ENCODE measurements at regions not wholly inside any gene's neighbourhood (a gene's known extent, or its start where the extent isn't known, plus 50 kb on each side); places are given as distances from the start of the nearest gene placed in this dataset.

DNA sequence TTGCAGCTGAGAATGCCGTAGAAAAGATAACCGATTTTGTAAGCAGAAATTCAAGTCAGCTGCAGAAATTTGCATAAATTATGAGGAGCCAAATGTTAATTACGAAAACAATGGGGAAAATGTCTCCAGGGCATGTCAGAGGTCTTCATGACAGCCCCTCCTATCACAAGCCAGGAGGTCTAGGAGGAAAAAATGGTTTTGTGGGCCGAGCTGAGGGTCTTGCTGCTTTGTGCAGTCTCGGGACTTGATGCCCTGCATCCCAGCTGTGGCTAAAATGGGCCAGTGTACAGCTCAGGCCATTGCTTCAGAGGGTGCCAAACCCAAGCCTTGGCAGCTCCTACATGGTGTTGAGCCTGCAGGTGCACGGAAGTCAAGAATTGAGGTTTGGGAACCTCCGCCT is 131.2 kb upstream of the PDE3A start:
- no peak for TF ChIP-seq ZFP36 (IDR thresholded peaks at IDR 0.05; ENCODE audit: low read depth, low read length, partially characterized antibody)
- TF ChIP-seq, protein P1, sequence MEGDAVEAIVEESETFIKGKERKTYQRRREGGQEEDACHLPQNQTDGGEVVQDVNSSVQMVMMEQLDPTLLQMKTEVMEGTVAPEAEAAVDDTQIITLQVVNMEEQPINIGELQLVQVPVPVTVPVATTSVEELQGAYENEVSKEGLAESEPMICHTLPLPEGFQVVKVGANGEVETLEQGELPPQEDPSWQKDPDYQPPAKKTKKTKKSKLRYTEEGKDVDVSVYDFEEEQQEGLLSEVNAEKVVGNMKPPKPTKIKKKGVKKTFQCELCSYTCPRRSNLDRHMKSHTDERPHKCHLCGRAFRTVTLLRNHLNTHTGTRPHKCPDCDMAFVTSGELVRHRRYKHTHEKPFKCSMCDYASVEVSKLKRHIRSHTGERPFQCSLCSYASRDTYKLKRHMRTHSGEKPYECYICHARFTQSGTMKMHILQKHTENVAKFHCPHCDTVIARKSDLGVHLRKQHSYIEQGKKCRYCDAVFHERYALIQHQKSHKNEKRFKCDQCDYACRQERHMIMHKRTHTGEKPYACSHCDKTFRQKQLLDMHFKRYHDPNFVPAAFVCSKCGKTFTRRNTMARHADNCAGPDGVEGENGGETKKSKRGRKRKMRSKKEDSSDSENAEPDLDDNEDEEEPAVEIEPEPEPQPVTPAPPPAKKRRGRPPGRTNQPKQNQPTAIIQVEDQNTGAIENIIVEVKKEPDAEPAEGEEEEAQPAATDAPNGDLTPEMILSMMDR (IDR thresholded peaks at IDR 0.05 in 2 of 3, conservative IDR thresholded peaks at IDR 0.05 in 1 of 3; ENCODE audit: insufficient read depth in 2 of 3, low read depth in 1 of 3, low read length in 3 of 3): no peak
- no peak for TF ChIP-seq ATF1 (CRISPR knock-in tag; IDR thresholded peaks at IDR 0.05)
- no peak for TF ChIP-seq ATF1 (tag; IDR thresholded peaks at IDR 0.05)
- TF ChIP-seq, protein P2, sequence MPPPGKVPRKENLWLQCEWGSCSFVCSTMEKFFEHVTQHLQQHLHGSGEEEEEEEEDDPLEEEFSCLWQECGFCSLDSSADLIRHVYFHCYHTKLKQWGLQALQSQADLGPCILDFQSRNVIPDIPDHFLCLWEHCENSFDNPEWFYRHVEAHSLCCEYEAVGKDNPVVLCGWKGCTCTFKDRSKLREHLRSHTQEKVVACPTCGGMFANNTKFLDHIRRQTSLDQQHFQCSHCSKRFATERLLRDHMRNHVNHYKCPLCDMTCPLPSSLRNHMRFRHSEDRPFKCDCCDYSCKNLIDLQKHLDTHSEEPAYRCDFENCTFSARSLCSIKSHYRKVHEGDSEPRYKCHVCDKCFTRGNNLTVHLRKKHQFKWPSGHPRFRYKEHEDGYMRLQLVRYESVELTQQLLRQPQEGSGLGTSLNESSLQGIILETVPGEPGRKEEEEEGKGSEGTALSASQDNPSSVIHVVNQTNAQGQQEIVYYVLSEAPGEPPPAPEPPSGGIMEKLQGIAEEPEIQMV (tag; conservative IDR thresholded peaks at IDR 0.05; ENCODE audit: low read depth): no peak
- no peak for TF ChIP-seq SMC3 (conservative IDR thresholded peaks at IDR 0.05; ENCODE audit: insufficient read depth, low read depth, low read length)

Data from K562 (cell line).